GM23338 (cell line): ENCODE measurements at regions not wholly inside any gene's neighbourhood (a gene's known extent, or its start where the extent isn't known, plus 50 kb on each side); places are given as distances from the start of the nearest gene placed in this dataset.

Experiments
- ATAC-seq: fragments of 200-7000 bp; cut with Tn5 transposase; 3 replicates; pipeline ENCODE4 v1.9.1; 2020
- DNase-seq: peaks from one replicate; pipeline ENCODE4 v3.0.0-alpha.2; 2015; ENCODE audit warnings: low spot score
- H2AFZ ChIP-seq: fragments of 200-600 bp; sonication (generic); 2 replicates; pipeline ENCODE4 v1.8.0; 2016; ENCODE audit warnings: antibody characterized with exemption, mild to moderate bottlenecking, moderate library complexity
- H3F3A ChIP-seq: fragments of 200-600 bp; sonication (generic); replicated peaks from 2 replicates; pipeline ENCODE4 v1.8.0; 2017; ENCODE audit warnings: antibody characterized with exemption, mixed run types, low read depth
- H3K27ac ChIP-seq: fragments of 200-600 bp; sonication (generic); 2 replicates; pipeline ENCODE4 v1.6.1; 2016; ENCODE audit warnings: low read depth
- H3K27me3 ChIP-seq: fragments of 200-600 bp; sonication (generic); 2 replicates; pipeline ENCODE4 v1.8.0; 2016; ENCODE audit warnings: mild to moderate bottlenecking, mixed run types, moderate library complexity; ENCODE audit not compliant: insufficient read depth
- H3K36me3 ChIP-seq: fragments of 200-600 bp; sonication (generic); 2 replicates; pipeline ENCODE4 v1.8.0; 2016; ENCODE audit warnings: mild to moderate bottlenecking; ENCODE audit not compliant: insufficient read depth
- H3K4me1 ChIP-seq: fragments of 200-600 bp; sonication (generic); 2 replicates; pipeline ENCODE4 v1.8.0; 2016; ENCODE audit warnings: mild to moderate bottlenecking, moderate library complexity; ENCODE audit not compliant: insufficient read depth
- H3K4me2 ChIP-seq: fragments of 200-600 bp; sonication (generic); 2 replicates; pipeline ENCODE4 v1.7.1; 2017; ENCODE audit warnings: mixed run types
- H3K4me3 ChIP-seq: fragments of 200-600 bp; sonication (generic); 2 replicates; pipeline ENCODE4 v1.6.1; 2016; ENCODE audit warnings: mixed run types
- H3K79me2 ChIP-seq: fragments of 200-600 bp; sonication (generic); replicated peaks from 2 replicates; pipeline ENCODE4 v1.8.0; 2017; ENCODE audit warnings: mild to moderate bottlenecking; ENCODE audit not compliant: insufficient read depth
- H3K9me2 ChIP-seq: fragments of 200-600 bp; sonication (generic); 2 replicates; pipeline ENCODE4 v1.8.0; 2017; ENCODE audit not compliant: insufficient read depth
- H4K20me1 ChIP-seq: fragments of 200-600 bp; sonication (generic); replicated peaks from 2 replicates; pipeline ENCODE4 v1.8.0; 2017; ENCODE audit warnings: mild to moderate bottlenecking; ENCODE audit not compliant: insufficient read depth
- H3K27ac Mint-ChIP-seq: 2 replicates; pipeline ENCODE4 v1.8.0; 2020; ENCODE audit warnings: inconsistent platforms, mild to moderate bottlenecking, moderate library complexity, mixed read lengths
- H3K27me3 Mint-ChIP-seq: 3 replicates; pipeline ENCODE4 v1.8.0; 2022; ENCODE audit warnings: low read depth, mild to moderate bottlenecking, moderate library complexity, mixed read lengths, inconsistent platforms; ENCODE audit not compliant: insufficient read depth, poor library complexity
- H3K36me3 Mint-ChIP-seq: 3 replicates; pipeline ENCODE4 v1.8.0; 2021; ENCODE audit warnings: low read depth, mild to moderate bottlenecking, inconsistent platforms, moderate library complexity, mixed read lengths
- H3K4me1 Mint-ChIP-seq: 3 replicates; pipeline ENCODE4 v1.8.0; 2020; ENCODE audit warnings: mild to moderate bottlenecking, inconsistent platforms, mixed read lengths
- H3K4me3 Mint-ChIP-seq: 3 replicates; pipeline ENCODE4 v1.8.0; 2021; ENCODE audit warnings: moderate library complexity, mild to moderate bottlenecking, inconsistent platforms, mixed read lengths
- H3K9me3 Mint-ChIP-seq: 3 replicates; pipeline ENCODE4 v1.8.0; 2020; ENCODE audit warnings: moderate library complexity, mild to moderate bottlenecking, inconsistent platforms, mixed read lengths
- CREB1 ChIP-seq: fragments of 250-450 bp; sonication (Bioruptor Pico); IDR thresholded peaks from 2 replicates; pipeline ENCODE4 v1.5.0; 2020; ENCODE audit warnings: low read depth, mild to moderate bottlenecking, moderate library complexity
- CTCF ChIP-seq, 2 experiments: fragments of 200-600 bp in 1 of 2; sonication (generic) in 1 of 2; conservative IDR thresholded peaks; 2 replicates each; pipeline versions ENCODE4 v1.5.1 to v1.6.1; 2016 to 2017; ENCODE audit warnings: antibody characterized with exemption in 2 of 2, low read depth in 2 of 2, mild to moderate bottlenecking in 2 of 2, moderate library complexity in 1 of 2
- ETS1 ChIP-seq: IDR thresholded peaks from 2 replicates; pipeline ENCODE4 v1.6.1; 2016; ENCODE audit warnings: antibody characterized with exemption
- EZH2 ChIP-seq: fragments of 200-600 bp; sonication (generic); IDR thresholded peaks from one replicate; pipeline ENCODE4 v1.8.0; 2017; ENCODE audit warnings: antibody characterized with exemption, mild to moderate bottlenecking, low read depth; ENCODE audit not compliant: unreplicated experiment
- EZH2phosphoT487 ChIP-seq: fragments of 200-600 bp; sonication (generic); IDR thresholded peaks from one replicate; pipeline ENCODE4 v1.8.1; 2018; ENCODE audit warnings: antibody characterized with exemption; ENCODE audit not compliant: unreplicated experiment
- JUNB ChIP-seq: IDR thresholded peaks from one replicate; pipeline ENCODE4 v1.6.1; 2016; ENCODE audit warnings: antibody characterized with exemption; ENCODE audit not compliant: unreplicated experiment
- NANOG ChIP-seq: IDR thresholded peaks from 2 replicates; pipeline ENCODE4 v1.6.1; 2016; ENCODE audit warnings: antibody characterized with exemption, borderline replicate concordance
- POLR2AphosphoS5 ChIP-seq: IDR thresholded peaks from 2 replicates; pipeline ENCODE4 v1.6.1; 2016; ENCODE audit warnings: antibody characterized with exemption, low read depth
- REST ChIP-seq: IDR thresholded peaks from one replicate; pipeline ENCODE4 v1.6.1; 2018; ENCODE audit warnings: antibody characterized with exemption; ENCODE audit not compliant: unreplicated experiment
- STAT1 ChIP-seq: IDR thresholded peaks from one replicate; pipeline ENCODE4 v1.6.1; 2016; ENCODE audit warnings: antibody characterized with exemption; ENCODE audit not compliant: unreplicated experiment
- ZNF114 ChIP-seq: fragments of 250-450 bp; sonication (Bioruptor Pico); IDR thresholded peaks from 2 replicates; pipeline ENCODE4 v1.5.0; 2020; ENCODE audit warnings: mild to moderate bottlenecking, moderate library complexity
- ZNF331 ChIP-seq: fragments of 250-450 bp; sonication (Bioruptor Pico); IDR thresholded peaks from 2 replicates; pipeline ENCODE4 v1.5.0; 2020; ENCODE audit warnings: low read depth, mild to moderate bottlenecking, moderate library complexity
- TF ChIP-seq, protein P1 (sequence below): fragments of 250-450 bp; sonication (Bioruptor Pico); IDR thresholded peaks from 2 replicates; pipeline ENCODE4 v1.5.0; 2020; ENCODE audit warnings: mild to moderate bottlenecking, moderate library complexity

- peaks cover 18% of the 10 kb centered on the region for H3K9me3 Mint-ChIP-seq
- Histone ChIP-seq H3K9me2 (no peaks in the 10 kb centered on the region), H3K27ac (no peak overlapping the region), H3F3A (no peaks in the 10 kb centered on the region), H4K20me1 (no peaks in the 10 kb centered on the region), H2AFZ (no peak overlapping the region), H3K4me3 (no peak overlapping the region), H3K4me2 (no peak overlapping the region), H3K36me3 (peaks cover 5% of the 10 kb centered on the region; the same call in 1 of the 2 replicates), H3K79me2 (no peaks in the 10 kb centered on the region), H3K4me1 (no peaks in the 10 kb centered on the region), H3K27me3 (no peaks in the 10 kb centered on the region)
- no peak overlapping the region for H3K27ac Mint-ChIP-seq
- no peak overlapping the region for H3K4me3 Mint-ChIP-seq
- H3K36me3 Mint-ChIP-seq, result peaks cover 3% of the 10 kb centered on the region
- H3K4me1 Mint-ChIP-seq, result no peaks in the 10 kb centered on the region
- ATAC-seq, result no peak
- no peak for TF ChIP-seq STAT1
- no peak for TF ChIP-seq CREB1
- no peak for TF ChIP-seq CTCF (conservative IDR thresholded peaks at IDR 0.05; ENCODE audit: low read depth in 2 of 2)
- no peak for TF ChIP-seq POLR2AphosphoS5
- TF ChIP-seq, protein P1, sequence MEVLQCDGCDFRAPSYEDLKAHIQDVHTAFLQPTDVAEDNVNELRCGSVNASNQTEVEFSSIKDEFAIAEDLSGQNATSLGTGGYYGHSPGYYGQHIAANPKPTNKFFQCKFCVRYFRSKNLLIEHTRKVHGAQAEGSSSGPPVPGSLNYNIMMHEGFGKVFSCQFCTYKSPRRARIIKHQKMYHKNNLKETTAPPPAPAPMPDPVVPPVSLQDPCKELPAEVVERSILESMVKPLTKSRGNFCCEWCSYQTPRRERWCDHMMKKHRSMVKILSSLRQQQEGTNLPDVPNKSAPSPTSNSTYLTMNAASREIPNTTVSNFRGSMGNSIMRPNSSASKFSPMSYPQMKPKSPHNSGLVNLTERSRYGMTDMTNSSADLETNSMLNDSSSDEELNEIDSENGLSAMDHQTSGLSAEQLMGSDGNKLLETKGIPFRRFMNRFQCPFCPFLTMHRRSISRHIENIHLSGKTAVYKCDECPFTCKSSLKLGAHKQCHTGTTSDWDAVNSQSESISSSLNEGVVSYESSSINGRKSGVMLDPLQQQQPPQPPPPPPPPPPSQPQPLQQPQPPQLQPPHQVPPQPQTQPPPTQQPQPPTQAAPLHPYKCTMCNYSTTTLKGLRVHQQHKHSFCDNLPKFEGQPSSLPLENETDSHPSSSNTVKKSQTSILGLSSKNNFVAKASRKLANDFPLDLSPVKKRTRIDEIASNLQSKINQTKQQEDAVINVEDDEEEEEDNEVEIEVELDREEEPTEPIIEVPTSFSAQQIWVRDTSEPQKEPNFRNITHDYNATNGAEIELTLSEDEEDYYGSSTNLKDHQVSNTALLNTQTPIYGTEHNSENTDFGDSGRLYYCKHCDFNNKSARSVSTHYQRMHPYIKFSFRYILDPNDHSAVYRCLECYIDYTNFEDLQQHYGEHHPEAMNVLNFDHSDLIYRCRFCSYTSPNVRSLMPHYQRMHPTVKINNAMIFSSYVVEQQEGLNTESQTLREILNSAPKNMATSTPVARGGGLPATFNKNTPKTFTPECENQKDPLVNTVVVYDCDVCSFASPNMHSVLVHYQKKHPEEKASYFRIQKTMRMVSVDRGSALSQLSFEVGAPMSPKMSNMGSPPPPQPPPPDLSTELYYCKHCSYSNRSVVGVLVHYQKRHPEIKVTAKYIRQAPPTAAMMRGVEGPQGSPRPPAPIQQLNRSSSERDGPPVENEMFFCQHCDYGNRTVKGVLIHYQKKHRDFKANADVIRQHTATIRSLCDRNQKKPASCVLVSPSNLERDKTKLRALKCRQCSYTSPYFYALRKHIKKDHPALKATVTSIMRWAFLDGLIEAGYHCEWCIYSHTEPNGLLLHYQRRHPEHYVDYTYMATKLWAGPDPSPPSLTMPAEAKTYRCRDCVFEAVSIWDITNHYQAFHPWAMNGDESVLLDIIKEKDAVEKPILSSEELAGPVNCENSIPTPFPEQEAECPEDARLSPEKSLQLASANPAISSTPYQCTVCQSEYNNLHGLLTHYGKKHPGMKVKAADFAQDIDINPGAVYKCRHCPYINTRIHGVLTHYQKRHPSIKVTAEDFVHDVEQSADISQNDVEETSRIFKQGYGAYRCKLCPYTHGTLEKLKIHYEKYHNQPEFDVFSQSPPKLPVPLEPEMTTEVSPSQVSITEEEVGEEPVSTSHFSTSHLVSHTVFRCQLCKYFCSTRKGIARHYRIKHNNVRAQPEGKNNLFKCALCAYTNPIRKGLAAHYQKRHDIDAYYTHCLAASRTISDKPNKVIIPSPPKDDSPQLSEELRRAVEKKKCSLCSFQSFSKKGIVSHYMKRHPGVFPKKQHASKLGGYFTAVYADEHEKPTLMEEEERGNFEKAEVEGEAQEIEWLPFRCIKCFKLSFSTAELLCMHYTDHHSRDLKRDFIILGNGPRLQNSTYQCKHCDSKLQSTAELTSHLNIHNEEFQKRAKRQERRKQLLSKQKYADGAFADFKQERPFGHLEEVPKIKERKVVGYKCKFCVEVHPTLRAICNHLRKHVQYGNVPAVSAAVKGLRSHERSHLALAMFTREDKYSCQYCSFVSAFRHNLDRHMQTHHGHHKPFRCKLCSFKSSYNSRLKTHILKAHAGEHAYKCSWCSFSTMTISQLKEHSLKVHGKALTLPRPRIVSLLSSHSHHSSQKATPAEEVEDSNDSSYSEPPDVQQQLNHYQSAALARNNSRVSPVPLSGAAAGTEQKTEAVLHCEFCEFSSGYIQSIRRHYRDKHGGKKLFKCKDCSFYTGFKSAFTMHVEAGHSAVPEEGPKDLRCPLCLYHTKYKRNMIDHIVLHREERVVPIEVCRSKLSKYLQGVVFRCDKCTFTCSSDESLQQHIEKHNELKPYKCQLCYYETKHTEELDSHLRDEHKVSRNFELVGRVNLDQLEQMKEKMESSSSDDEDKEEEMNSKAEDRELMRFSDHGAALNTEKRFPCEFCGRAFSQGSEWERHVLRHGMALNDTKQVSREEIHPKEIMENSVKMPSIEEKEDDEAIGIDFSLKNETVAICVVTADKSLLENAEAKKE (CRISPR knock-in tag), result no peak
- no peak for TF ChIP-seq NANOG
- no peak for TF ChIP-seq REST
- no peak for TF ChIP-seq EZH2
- no peak for TF ChIP-seq ZNF331 (CRISPR knock-in tag)
- TF ChIP-seq JUNB, result no peak
- no peak for TF ChIP-seq ETS1
- no peak for TF ChIP-seq EZH2phosphoT487
- TF ChIP-seq ZNF114 (CRISPR knock-in tag), result no peak
- peaks cover 2% of the 10 kb centered on the region for H3K27me3 Mint-ChIP-seq
- no peak for DNase-seq
Observed at GRCh38 chr20:6277661-6278240, 154.9 kb upstream of the FERMT1 start.
